B cell (primary cell): ENCODE measurements at regions not wholly inside any gene's neighbourhood (a gene's known extent, or its start where the extent isn't known, plus 50 kb on each side); places are given as distances from the start of the nearest gene placed in this dataset.

Experiments
- CTCF ChIP-seq: fragments of 200-600 bp; IDR thresholded peaks from one replicate; pipeline ENCODE4 v1.8.0; 2022; ENCODE audit warnings: antibody characterized with exemption, mild to moderate bottlenecking
- EZH2 ChIP-seq: IDR thresholded peaks from 2 replicates; pipeline ENCODE4 v1.6.1; 2012; ENCODE audit warnings: borderline replicate concordance, low read depth, mild to moderate bottlenecking, moderate library complexity, low read length; ENCODE audit not compliant: insufficient read depth, poor library complexity, severe bottlenecking

GRCh38 chrX:39957816-39958566, 139.8 kb downstream of the BCOR start:
- TF ChIP-seq CTCF (no peak), EZH2 (no peak)
